Neuron (in vitro differentiated cells): ENCODE measurements at regions not wholly inside any gene's neighbourhood (a gene's known extent, or its start where the extent isn't known, plus 50 kb on each side); places are given as distances from the start of the nearest gene placed in this dataset.

Source experiments
- H2AFZ ChIP-seq: one replicate; pipeline ENCODE4 v1.6.1; 2013; ENCODE audit warnings: low read depth, mild to moderate bottlenecking, inconsistent platforms, low read length, moderate library complexity
- H3K27me3 ChIP-seq: one replicate; pipeline ENCODE4 v1.6.1; 2013; ENCODE audit warnings: low read length; ENCODE audit not compliant: insufficient read depth
- H3K36me3 ChIP-seq: one replicate; pipeline ENCODE4 v1.6.1; 2013; ENCODE audit warnings: low read length; ENCODE audit not compliant: insufficient read depth
- H3K4me1 ChIP-seq: one replicate; pipeline ENCODE4 v1.6.1; 2013; ENCODE audit warnings: low read length; ENCODE audit not compliant: insufficient read depth
- H3K4me3 ChIP-seq: 2 replicates; pipeline ENCODE4 v1.5.1; 2013; ENCODE audit warnings: mild to moderate bottlenecking, low read length, moderate library complexity
- H3K9me3 ChIP-seq: one replicate; pipeline ENCODE4 v1.6.1; 2013; ENCODE audit warnings: low read length

DNA sequence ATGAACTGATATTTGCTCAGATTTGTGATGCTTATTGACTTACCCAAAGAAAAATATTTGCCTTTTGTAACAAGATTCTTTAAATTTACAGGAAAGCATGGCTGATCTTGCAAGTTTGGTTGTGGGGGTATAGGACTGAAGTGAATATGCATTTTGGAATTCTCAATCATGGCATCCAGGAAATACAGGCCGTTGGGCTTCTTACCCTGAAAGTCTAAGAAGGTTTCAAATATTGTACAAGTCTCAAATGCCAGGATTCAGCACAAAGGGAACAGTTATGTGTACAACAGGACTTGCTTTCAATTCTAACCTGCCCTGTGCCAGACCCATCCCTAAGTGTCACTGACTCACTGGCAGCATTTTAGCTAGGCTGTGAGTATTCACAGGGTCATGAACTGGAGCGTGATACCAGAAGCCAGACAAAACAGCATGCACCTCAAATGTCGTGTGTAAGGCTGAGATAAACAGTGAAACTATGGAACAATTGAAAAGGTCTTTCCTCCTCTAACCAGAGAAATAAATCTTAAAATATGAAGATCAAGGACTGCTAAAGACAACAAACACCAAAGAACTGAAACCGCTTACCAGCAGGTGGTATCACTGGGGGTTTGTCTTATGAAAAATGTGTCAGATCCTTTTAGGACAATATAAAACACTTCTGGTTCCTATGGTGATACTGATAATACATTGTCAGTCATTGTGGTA lies 168.6 kb upstream of the RGMB start:
- H3K4me3 ChIP-seq, result peak overlapping the region; percentile 5
- peaks cover 22% of the 10 kb centered on the region for H3K4me1 ChIP-seq
- H3K27me3 ChIP-seq, result no peaks in the 10 kb centered on the region
- H3K36me3 ChIP-seq, result no peaks in the 10 kb centered on the region
- peak overlapping the region; percentile 1 for H2AFZ ChIP-seq
- H3K9me3 ChIP-seq, result peaks cover 2% of the 10 kb centered on the region

GRCh38 chr5:98605426-98605825 lies 168.0 kb upstream of the RGMB start:
- Histone ChIP-seq H3K27me3 (no peaks in the 10 kb centered on the region), H3K36me3 (no peaks in the 10 kb centered on the region), H3K9me3 (peaks cover 2% of the 10 kb centered on the region), H3K4me3 (no peak overlapping the region), H2AFZ (peak overlapping the region; percentile 1), H3K4me1 (peaks cover 22% of the 10 kb centered on the region)

DNA sequence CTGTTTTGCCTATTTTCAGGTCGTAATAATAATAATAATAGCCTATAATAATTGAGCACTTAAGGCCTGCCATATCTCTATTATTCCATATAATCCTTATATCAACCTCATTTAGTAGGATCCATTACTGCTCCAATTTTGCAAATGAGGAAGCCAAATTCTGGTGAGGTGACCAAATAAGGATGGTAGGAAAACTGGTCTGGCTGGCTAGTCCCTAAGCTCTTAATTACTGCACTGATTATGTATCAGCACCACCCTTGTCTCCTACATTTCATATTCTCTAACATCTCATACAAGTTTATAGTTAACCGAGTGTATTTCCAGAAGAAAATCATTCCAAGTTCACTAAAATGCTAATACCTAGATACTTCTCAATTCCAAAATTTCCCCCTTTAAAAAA lies 166.5 kb upstream of the RGMB start:
- Histone ChIP-seq H3K36me3 (no peaks in the 10 kb centered on the region), H3K9me3 (no peaks in the 10 kb centered on the region), H3K4me3 (no peak overlapping the region), H3K27me3 (no peaks in the 10 kb centered on the region), H2AFZ (no peak overlapping the region), H3K4me1 (peaks cover 22% of the 10 kb centered on the region)

DNA sequence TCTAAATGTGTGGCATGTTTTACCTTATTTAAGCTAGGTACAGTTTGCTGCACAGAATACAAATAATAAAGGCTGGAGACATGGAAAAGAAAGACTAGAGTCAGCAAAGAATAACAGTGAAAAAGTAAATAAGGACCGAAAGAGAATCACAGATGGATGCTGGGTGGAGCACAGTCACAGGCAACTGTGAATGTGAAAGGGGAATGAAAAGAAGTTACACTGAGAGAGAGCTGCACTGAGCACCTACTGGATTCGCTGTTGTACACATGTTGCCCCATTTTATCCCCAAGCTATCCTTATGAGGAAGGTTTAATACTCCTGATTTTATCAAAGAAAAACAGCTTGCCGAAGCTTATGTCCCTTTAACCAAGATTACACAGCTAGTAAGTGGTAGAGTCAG lies 165.4 kb upstream of the RGMB start:
- Histone ChIP-seq H3K4me3 (no peak overlapping the region), H2AFZ (no peak overlapping the region)

DNA sequence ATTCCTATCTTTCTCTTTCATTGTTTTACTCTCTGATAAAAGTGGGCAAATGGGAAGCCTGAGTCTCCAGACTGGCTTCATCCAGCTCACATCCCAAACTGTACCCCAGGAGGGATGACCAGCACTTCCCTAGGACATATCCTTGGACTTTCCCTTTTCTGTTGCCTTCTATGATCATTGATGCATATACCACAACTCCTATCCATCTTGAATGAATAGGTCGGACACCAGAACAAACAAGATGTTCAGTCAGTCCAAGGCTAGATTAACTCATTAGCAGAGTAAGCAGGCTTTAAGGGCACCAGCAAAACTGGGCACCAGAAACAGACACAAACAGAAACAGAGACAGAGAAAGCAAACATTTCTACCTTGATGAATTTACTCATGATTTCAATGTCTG lies 159.1 kb upstream of the RGMB start:
- no peaks in the 10 kb centered on the region for H3K27me3 ChIP-seq
- H2AFZ ChIP-seq, result peak overlapping the region; percentile 73
- no peak overlapping the region for H3K4me3 ChIP-seq
- peaks cover 22% of the 10 kb centered on the region for H3K4me1 ChIP-seq
- no peaks in the 10 kb centered on the region for H3K9me3 ChIP-seq
- H3K36me3 ChIP-seq, result no peaks in the 10 kb centered on the region

More for the DNA sequence above, 165.4 kb upstream of the RGMB start:
- Histone ChIP-seq H3K9me3 (no peaks in the 10 kb centered on the region), H3K27me3 (no peaks in the 10 kb centered on the region), H3K36me3 (no peaks in the 10 kb centered on the region), H3K4me1 (peaks cover 27% of the 10 kb centered on the region)

- H2AFZ ChIP-seq, result no peak overlapping the region
- no peaks in the 10 kb centered on the region for H3K9me3 ChIP-seq
- H3K36me3 ChIP-seq, result no peaks in the 10 kb centered on the region
- H3K4me3 ChIP-seq, result no peak overlapping the region
- no peaks in the 10 kb centered on the region for H3K27me3 ChIP-seq
- no peaks in the 10 kb centered on the region for H3K4me1 ChIP-seq
These were observed 151.6 kb upstream of the RGMB start for GRCh38 chr5:98621821-98622220.

- Histone ChIP-seq H3K36me3 (no peaks in the 10 kb centered on the region), H3K4me1 (no peaks in the 10 kb centered on the region), H3K27me3 (no peaks in the 10 kb centered on the region), H3K4me3 (no peak overlapping the region), H2AFZ (no peak overlapping the region), H3K9me3 (no peaks in the 10 kb centered on the region)
These were observed 149.2 kb upstream of the RGMB start for GRCh38 chr5:98624145-98624880.

GRCh38 chr5:98627121-98627520 lies 146.3 kb upstream of the RGMB start:
- H3K9me3 ChIP-seq, result no peaks in the 10 kb centered on the region
- no peaks in the 10 kb centered on the region for H3K27me3 ChIP-seq
- no peak overlapping the region for H2AFZ ChIP-seq
- H3K4me1 ChIP-seq, result no peaks in the 10 kb centered on the region
- H3K36me3 ChIP-seq, result no peaks in the 10 kb centered on the region
- H3K4me3 ChIP-seq, result no peak overlapping the region

DNA sequence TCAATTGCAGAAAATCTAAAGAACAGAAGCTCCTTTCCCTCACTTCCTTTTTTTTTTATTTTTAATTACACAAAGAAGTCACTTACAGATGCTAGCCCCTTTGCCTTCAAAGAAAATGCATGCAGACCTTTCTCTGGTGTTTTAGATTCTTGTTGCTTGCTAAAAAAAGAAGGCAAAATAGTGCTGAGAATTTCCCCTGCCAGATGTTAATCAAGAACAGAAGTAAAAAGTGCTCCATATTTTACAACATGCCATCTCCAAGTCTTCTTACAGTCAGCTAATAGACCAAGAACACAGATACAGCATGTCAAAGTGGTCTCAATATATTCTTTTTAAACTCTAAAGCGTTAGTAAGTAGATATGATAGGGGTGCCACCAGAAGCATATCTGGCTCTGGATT lies 142.8 kb upstream of the RGMB start:
- no peaks in the 10 kb centered on the region for H3K27me3 ChIP-seq
- H3K9me3 ChIP-seq, result no peaks in the 10 kb centered on the region
- no peaks in the 10 kb centered on the region for H3K36me3 ChIP-seq
- no peaks in the 10 kb centered on the region for H3K4me1 ChIP-seq
- H3K4me3 ChIP-seq, result no peak overlapping the region
- H2AFZ ChIP-seq, result no peak overlapping the region

DNA sequence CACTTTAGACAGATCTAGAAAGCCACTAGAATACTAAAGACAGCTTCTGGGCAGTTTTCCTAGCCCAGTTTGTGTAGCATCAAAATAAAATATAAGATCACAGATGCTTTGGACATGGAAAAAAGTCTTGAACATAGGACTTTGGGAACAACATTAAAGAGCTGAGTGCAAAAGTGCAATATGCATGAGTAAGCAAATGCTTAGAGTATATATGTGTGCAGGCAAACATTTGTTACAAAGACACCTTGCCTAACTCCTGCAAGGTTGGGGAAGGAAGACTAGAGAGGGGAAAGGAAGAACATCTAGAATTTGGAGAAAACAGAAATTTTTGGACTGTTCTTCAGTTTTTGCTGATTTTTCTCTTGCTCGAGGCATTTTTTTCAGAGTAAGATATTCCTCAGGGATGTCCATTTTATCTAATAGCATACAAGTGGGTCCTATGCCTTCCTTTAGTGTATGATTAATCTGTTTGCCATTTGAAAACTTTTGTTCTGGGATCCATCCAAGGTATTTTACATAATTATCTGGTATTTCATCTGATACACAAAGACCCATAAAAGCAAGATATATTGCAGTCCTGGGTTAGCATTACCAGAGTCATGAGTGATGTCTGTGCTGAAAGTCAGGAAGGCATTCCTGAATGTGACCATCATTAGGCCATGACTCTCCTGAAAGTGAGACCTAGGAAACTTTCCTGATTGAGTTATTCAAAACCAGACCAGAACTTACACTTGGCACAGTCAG lies 142.0 kb upstream of the RGMB start:
- no peak overlapping the region for H2AFZ ChIP-seq
- H3K4me3 ChIP-seq, result no peak overlapping the region
- no peaks in the 10 kb centered on the region for H3K36me3 ChIP-seq
- no peaks in the 10 kb centered on the region for H3K4me1 ChIP-seq
- no peaks in the 10 kb centered on the region for H3K27me3 ChIP-seq
- H3K9me3 ChIP-seq, result no peaks in the 10 kb centered on the region

GRCh38 chr5:98635656-98636055 lies 137.8 kb upstream of the RGMB start:
- Histone ChIP-seq H3K9me3 (no peaks in the 10 kb centered on the region), H3K36me3 (no peaks in the 10 kb centered on the region), H3K4me3 (no peak overlapping the region), H2AFZ (peak overlapping the region; percentile 52), H3K27me3 (no peaks in the 10 kb centered on the region), H3K4me1 (peaks cover 14% of the 10 kb centered on the region)

- H2AFZ ChIP-seq, result no peak overlapping the region
- H3K36me3 ChIP-seq, result no peaks in the 10 kb centered on the region
These were observed 136.3 kb upstream of the RGMB start for GRCh38 chr5:98637116-98637515.

GRCh38 chr5:98637557-98637956 lies 135.9 kb upstream of the RGMB start:
- H2AFZ ChIP-seq, result no peak overlapping the region
- no peak overlapping the region for H3K4me3 ChIP-seq
- H3K9me3 ChIP-seq, result no peaks in the 10 kb centered on the region
- H3K4me1 ChIP-seq, result peaks cover 17% of the 10 kb centered on the region
- no peaks in the 10 kb centered on the region for H3K27me3 ChIP-seq
- no peaks in the 10 kb centered on the region for H3K36me3 ChIP-seq

More at GRCh38 chr5:98637116-98637515, 136.3 kb upstream of the RGMB start:
- Histone ChIP-seq H3K27me3 (no peaks in the 10 kb centered on the region), H3K9me3 (no peaks in the 10 kb centered on the region), H3K4me1 (peaks cover 17% of the 10 kb centered on the region), H3K4me3 (no peak overlapping the region)
